CD14-positive monocyte (primary cell): ENCODE measurements at regions not wholly inside any gene's neighbourhood (a gene's known extent, or its start where the extent isn't known, plus 50 kb on each side); places are given as distances from the start of the nearest gene placed in this dataset.

Source experiments
- DNase-seq, 3 donors: peaks; one replicate each; pipeline ENCODE4 v3.0.0-alpha.2; 2011 to 2022
- H2AFZ ChIP-seq: 2 replicates; pipeline ENCODE4 v1.6.0; 2012; ENCODE audit warnings: mild to moderate bottlenecking, low read depth, low read length, inconsistent platforms; ENCODE audit not compliant: insufficient read depth, poor library complexity, severe bottlenecking
- H3K27ac ChIP-seq, 2 donors: 1 replicate in 1 of 2; 2 replicates in 1 of 2; pipeline ENCODE4 v1.5.1; 2012 to 2013; ENCODE audit warnings: low read length in 2 of 2, control low read depth in 1 of 2, inconsistent platforms in 1 of 2, low read depth in 1 of 2, mild to moderate bottlenecking in 1 of 2
- H3K27me3 ChIP-seq, 2 donors: one replicate each; pipeline versions ENCODE4 v1.6.0 to v1.6.1; 2011 to 2013; ENCODE audit warnings: low read length in 2 of 2; ENCODE audit not compliant: control insufficient read depth in 2 of 2, insufficient read depth in 2 of 2
- H3K36me3 ChIP-seq, 2 donors: replicated peaks in 1 of 2; 1 replicate in 1 of 2; 2 replicates in 1 of 2; pipeline versions ENCODE4 v1.5.1 to v1.6.1; 2012 to 2013; ENCODE audit warnings: low read length in 2 of 2, control low read depth in 1 of 2, inconsistent platforms in 1 of 2, mild to moderate bottlenecking in 1 of 2; ENCODE audit not compliant: insufficient read depth in 2 of 2, control insufficient read depth in 1 of 2
- H3K4me1 ChIP-seq, 2 donors: 1 replicate in 1 of 2; 2 replicates in 1 of 2; pipeline versions ENCODE4 v1.5.1 to v1.6.1; 2012 to 2013; ENCODE audit warnings: low read length in 2 of 2, control low read depth in 1 of 2, inconsistent platforms in 1 of 2, mild to moderate bottlenecking in 1 of 2, moderate library complexity in 1 of 2; ENCODE audit not compliant: insufficient read depth in 2 of 2, control insufficient read depth in 1 of 2
- H3K4me2 ChIP-seq: replicated peaks from 2 replicates; pipeline ENCODE3; 2012; ENCODE audit warnings: low read length, moderate library complexity, mild to moderate bottlenecking; ENCODE audit not compliant: poor library complexity, severe bottlenecking; ENCODE audit errors: extremely low read depth
- H3K4me3 ChIP-seq, 3 experiments: fragments of 200-600 bp in 1 of 3; sonication (generic) in 1 of 3; replicated peaks in 1 of 3; 1 replicate in 2 of 3; 2 replicates in 1 of 3; pipeline ENCODE4 v1.5.1; 2011 to 2013; ENCODE audit warnings: low read length in 3 of 3, mild to moderate bottlenecking in 3 of 3, control low read depth in 2 of 3, low read depth in 2 of 3, inconsistent platforms in 1 of 3, moderate library complexity in 1 of 3
- H3K79me2 ChIP-seq: 2 replicates; pipeline ENCODE4 v1.6.0; 2012; ENCODE audit warnings: mild to moderate bottlenecking, control low read depth, inconsistent platforms, low read length, moderate library complexity; ENCODE audit not compliant: insufficient read depth
- H3K9ac ChIP-seq: 2 replicates; pipeline ENCODE4 v1.6.0; 2017; ENCODE audit warnings: low read length, mild to moderate bottlenecking; ENCODE audit not compliant: insufficient read depth, poor library complexity, severe bottlenecking
- H3K9me3 ChIP-seq, 2 donors: replicated peaks in 1 of 2; 1 replicate in 1 of 2; 2 replicates in 1 of 2; pipeline versions ENCODE4 v1.5.1 to v1.6.1; 2012 to 2013; ENCODE audit warnings: low read length in 2 of 2, control low read depth in 1 of 2; ENCODE audit not compliant: control insufficient read depth in 1 of 2, insufficient read depth in 1 of 2
- H4K20me1 ChIP-seq: 2 replicates; pipeline ENCODE4 v1.6.0; 2012; ENCODE audit warnings: mild to moderate bottlenecking, low read length, control low read depth, moderate library complexity; ENCODE audit not compliant: insufficient read depth
- H3K27ac Mint-ChIP-seq, 7 donors: one replicate each; pipeline ENCODE4 v1.8.0; 2020; ENCODE audit warnings: mild to moderate bottlenecking in 7 of 7, mixed read lengths in 7 of 7, moderate library complexity in 6 of 7, inconsistent platforms in 2 of 7
- H3K27me3 Mint-ChIP-seq, 3 donors: one replicate each; pipeline ENCODE4 v1.8.0; 2021 to 2022; ENCODE audit warnings: low read depth in 3 of 3, mild to moderate bottlenecking in 3 of 3, mixed read lengths in 3 of 3, moderate library complexity in 3 of 3, inconsistent platforms in 1 of 3
- H3K36me3 Mint-ChIP-seq, 2 donors: one replicate each; pipeline ENCODE4 v1.8.0; 2020; ENCODE audit warnings: mixed read lengths in 2 of 2, inconsistent platforms in 1 of 2, mild to moderate bottlenecking in 1 of 2
- H3K4me1 Mint-ChIP-seq: one replicate; pipeline ENCODE4 v1.8.0; 2020; ENCODE audit warnings: mild to moderate bottlenecking, mixed read lengths
- H3K4me3 Mint-ChIP-seq, 2 donors: one replicate each; pipeline ENCODE4 v1.8.0; 2020; ENCODE audit warnings: mild to moderate bottlenecking in 2 of 2, mixed read lengths in 2 of 2, moderate library complexity in 1 of 2
- H3K9me3 Mint-ChIP-seq, 7 donors: one replicate each; pipeline ENCODE4 v1.8.0; 2020 to 2022; ENCODE audit warnings: mixed read lengths in 7 of 7, mild to moderate bottlenecking in 6 of 7, moderate library complexity in 6 of 7, inconsistent platforms in 2 of 7
- WGBS: methylation state at CpG from one replicate; pipeline ENCODE4 v1.1.5; 2013; ENCODE audit warnings: missing lambda C conversion rate; ENCODE audit not compliant: insufficient coverage; 5-methylcytosine and 5-hydroxymethylcytosine counted together
- intact Hi-C, 2 donors: fragments of 100-400 bp; cut with micrococcal nuclease; formaldehyde crosslinking; loops; one replicate each; pipeline versions ENCODE4 v1.15.0 to v1.15.1; 2023
- TF ChIP-seq, protein P1 (sequence below): fragments of 200-600 bp; IDR thresholded peaks from one replicate; pipeline ENCODE4 v1.8.0; 2022; ENCODE audit warnings: antibody characterized with exemption, mild to moderate bottlenecking

DNA sequence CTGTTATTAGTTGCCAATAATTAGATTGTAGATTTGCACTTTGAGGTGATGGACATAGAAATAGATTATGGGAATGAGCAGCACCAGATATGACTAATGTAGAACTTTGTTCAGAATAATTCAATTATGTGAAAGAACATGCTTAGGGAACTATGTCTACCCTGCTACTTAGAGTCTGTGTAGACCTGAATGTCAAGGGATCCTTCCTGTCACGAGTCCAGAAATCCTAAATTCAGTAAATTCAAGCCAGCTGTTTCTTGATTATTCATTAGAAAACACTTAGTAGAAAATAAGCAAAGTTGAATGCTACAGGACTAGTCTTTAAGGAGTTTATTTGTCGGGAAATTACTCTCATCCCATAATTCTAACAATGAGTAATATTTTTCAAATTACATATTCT is 887.3 kb upstream of the SEMA6A start:
- no CpG with 5 or more reads among the region's 2 CpGs for WGBS

GRCh38 chr5:117461403-117461802 is 886.8 kb upstream of the SEMA6A start:
- H3K27ac Mint-ChIP-seq = no peak overlapping the region

More for the DNA sequence above, 887.3 kb upstream of the SEMA6A start:
- Mint-ChIP-seq H3K27me3 (no peaks in the 10 kb centered on the region), H3K4me3 (no peak overlapping the region), H3K4me1 (no peaks in the 10 kb centered on the region), H3K27ac (no peak overlapping the region), H3K36me3 (no peaks in the 10 kb centered on the region), H3K9me3 (no peaks in the 10 kb centered on the region)
- DNase-seq = no peak
- no peaks in the 10 kb centered on the region for H3K36me3 ChIP-seq
- H3K4me3 ChIP-seq = no peak overlapping the region
- H3K4me2 ChIP-seq = no peak overlapping the region
- TF ChIP-seq, protein P1, sequence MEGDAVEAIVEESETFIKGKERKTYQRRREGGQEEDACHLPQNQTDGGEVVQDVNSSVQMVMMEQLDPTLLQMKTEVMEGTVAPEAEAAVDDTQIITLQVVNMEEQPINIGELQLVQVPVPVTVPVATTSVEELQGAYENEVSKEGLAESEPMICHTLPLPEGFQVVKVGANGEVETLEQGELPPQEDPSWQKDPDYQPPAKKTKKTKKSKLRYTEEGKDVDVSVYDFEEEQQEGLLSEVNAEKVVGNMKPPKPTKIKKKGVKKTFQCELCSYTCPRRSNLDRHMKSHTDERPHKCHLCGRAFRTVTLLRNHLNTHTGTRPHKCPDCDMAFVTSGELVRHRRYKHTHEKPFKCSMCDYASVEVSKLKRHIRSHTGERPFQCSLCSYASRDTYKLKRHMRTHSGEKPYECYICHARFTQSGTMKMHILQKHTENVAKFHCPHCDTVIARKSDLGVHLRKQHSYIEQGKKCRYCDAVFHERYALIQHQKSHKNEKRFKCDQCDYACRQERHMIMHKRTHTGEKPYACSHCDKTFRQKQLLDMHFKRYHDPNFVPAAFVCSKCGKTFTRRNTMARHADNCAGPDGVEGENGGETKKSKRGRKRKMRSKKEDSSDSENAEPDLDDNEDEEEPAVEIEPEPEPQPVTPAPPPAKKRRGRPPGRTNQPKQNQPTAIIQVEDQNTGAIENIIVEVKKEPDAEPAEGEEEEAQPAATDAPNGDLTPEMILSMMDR = no peak
- no peaks in the 10 kb centered on the region for H3K4me1 ChIP-seq
- H3K27me3 ChIP-seq = no peaks in the 10 kb centered on the region
- H3K9me3 ChIP-seq = no peaks in the 10 kb centered on the region
- intact Hi-C loops = no loop called here
- H3K9ac ChIP-seq = no peak overlapping the region
- H3K27ac ChIP-seq = no peak overlapping the region
- H2AFZ ChIP-seq = no peak overlapping the region
- no peaks in the 10 kb centered on the region for H3K79me2 ChIP-seq
- no peaks in the 10 kb centered on the region for H4K20me1 ChIP-seq

More at GRCh38 chr5:117461403-117461802, 886.8 kb upstream of the SEMA6A start:
- Histone ChIP-seq H3K36me3 (no peaks in the 10 kb centered on the region), H3K9me3 (no peaks in the 10 kb centered on the region), H3K9ac (no peak overlapping the region), H3K4me3 (no peak overlapping the region), H4K20me1 (no peaks in the 10 kb centered on the region), H3K27me3 (no peaks in the 10 kb centered on the region), H3K4me2 (no peak overlapping the region), H3K4me1 (no peaks in the 10 kb centered on the region), H2AFZ (no peak overlapping the region), H3K79me2 (no peaks in the 10 kb centered on the region), H3K27ac (no peak overlapping the region)
- Mint-ChIP-seq H3K4me1 (no peaks in the 10 kb centered on the region), H3K27me3 (no peaks in the 10 kb centered on the region), H3K4me3 (no peak overlapping the region), H3K9me3 (no peaks in the 10 kb centered on the region), H3K36me3 (no peaks in the 10 kb centered on the region)
- WGBS = no CpG with 5 or more reads among the region's 1 CpG
- DNase-seq = no peak
- TF ChIP-seq, protein P1 = no peak
- intact Hi-C loops = no loop called here
